ENCODE measurements at regions not wholly inside any gene's neighbourhood (a gene's known extent, or its start where the extent isn't known, plus 50 kb on each side); places are given as distances from the start of the nearest gene placed in this dataset.

GRCh38 chr6:129767776-129768485, 58.0 kb upstream of the ARHGAP18 start:
- DNase-seq (ENCODE audit: low read depth), result peak; percentile 54
- TF ChIP-seq, protein P1, sequence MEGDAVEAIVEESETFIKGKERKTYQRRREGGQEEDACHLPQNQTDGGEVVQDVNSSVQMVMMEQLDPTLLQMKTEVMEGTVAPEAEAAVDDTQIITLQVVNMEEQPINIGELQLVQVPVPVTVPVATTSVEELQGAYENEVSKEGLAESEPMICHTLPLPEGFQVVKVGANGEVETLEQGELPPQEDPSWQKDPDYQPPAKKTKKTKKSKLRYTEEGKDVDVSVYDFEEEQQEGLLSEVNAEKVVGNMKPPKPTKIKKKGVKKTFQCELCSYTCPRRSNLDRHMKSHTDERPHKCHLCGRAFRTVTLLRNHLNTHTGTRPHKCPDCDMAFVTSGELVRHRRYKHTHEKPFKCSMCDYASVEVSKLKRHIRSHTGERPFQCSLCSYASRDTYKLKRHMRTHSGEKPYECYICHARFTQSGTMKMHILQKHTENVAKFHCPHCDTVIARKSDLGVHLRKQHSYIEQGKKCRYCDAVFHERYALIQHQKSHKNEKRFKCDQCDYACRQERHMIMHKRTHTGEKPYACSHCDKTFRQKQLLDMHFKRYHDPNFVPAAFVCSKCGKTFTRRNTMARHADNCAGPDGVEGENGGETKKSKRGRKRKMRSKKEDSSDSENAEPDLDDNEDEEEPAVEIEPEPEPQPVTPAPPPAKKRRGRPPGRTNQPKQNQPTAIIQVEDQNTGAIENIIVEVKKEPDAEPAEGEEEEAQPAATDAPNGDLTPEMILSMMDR (conservative IDR thresholded peaks at IDR 0.05; ENCODE audit: control insufficient read depth, insufficient read depth, low read depth, low read length), result no peak
- H3K4me3 ChIP-seq (ENCODE audit: control insufficient read depth, low read depth, low read length), result peak overlapping the region; percentile 57

DNA sequence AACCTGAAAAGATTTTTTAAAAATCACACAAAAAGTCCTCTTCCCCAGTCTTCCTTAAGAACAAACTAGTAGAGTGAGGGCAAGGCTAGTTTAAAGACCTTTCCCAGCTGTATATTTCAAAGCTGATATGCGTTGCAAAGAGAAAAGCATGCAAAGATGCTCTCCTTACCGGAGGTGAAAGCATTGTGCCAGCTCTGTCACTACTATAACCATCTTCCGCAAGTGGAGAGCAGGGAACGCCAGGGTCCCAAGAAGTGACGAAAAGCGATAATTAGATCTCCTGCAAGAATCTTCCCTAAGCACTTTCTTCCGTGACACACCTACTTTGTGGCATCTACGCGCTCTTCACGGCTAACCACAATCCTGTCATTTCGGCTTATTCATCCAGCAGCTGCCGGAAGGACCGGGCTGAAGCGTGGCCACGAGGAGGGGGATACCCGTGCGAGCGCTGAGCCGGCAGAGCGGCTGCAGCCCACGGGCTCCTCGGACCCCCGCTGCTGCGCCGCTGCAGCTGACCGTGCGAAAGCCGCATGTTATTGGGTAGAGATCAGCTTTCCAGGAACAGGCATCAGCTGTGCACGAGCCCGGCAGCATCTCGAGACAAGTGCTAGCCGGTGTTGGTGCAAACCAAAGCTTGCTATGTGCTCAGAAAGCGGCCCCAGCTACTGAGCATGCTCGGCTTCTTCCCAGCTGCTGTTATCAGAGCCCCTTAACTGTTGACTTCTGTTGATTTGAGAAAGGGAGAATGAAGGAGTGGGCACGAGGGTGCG, 57.2 kb upstream of the ARHGAP18 start:
- TF ChIP-seq, protein P1 (conservative IDR thresholded peaks at IDR 0.05; ENCODE audit: control insufficient read depth, insufficient read depth, low read depth, low read length), result no peak
- H3K4me3 ChIP-seq (ENCODE audit: control insufficient read depth, low read depth, low read length), result peak overlapping the region; percentile 57
- DNase-seq (ENCODE audit: low read depth), result peak; percentile 63

DNA sequence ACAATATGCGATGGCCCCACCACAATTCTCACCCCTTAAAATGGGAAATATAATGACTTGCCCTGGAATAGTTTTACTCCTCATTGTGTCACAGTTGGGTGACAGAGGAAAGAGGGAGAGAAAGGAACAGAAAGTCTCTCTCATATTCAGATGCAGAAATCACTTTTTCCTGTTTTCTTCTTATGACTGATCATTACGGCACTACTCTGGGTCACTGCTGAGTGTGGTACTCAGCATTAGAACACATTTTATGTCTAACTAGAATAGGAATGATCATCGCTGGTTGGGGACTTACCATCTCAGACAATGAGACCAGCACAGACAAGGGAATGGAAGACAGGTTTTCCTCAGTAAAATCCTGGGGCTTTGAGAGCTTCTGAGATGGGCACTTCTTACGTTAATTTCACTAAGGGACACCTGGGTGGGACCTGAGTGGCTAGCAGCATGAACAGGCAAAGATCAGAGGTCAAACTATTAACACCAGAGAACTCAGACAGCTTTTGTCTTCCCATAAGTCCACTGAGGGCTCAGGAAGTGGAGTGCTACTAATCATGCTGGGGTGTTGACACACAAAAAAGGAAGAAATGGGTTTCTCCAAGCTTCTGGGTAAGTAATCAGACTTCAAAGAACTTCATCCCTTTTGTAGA, 54.9 kb upstream of the ARHGAP18 start:
- H3K4me3 ChIP-seq (ENCODE audit: control insufficient read depth, low read depth, low read length), result no peak overlapping the region
- DNase-seq (ENCODE audit: low read depth), result no peak
- TF ChIP-seq, protein P1 (conservative IDR thresholded peaks at IDR 0.05; ENCODE audit: control insufficient read depth, insufficient read depth, low read depth, low read length), result no peak

GRCh38 chr6:129759796-129760605, 50.0 kb upstream of the ARHGAP18 start:
- TF ChIP-seq, protein P1 (conservative IDR thresholded peaks at IDR 0.05; ENCODE audit: control insufficient read depth, insufficient read depth, low read depth, low read length), result no peak
- H3K4me3 ChIP-seq (ENCODE audit: control insufficient read depth, low read depth, low read length), result no peak overlapping the region
- DNase-seq (ENCODE audit: low read depth), result no peak

Data from fibroblast of mammary gland (primary cell).